HFFc6 (cell line): ENCODE measurements at regions not wholly inside any gene's neighbourhood (a gene's known extent, or its start where the extent isn't known, plus 50 kb on each side); places are given as distances from the start of the nearest gene placed in this dataset.
A peak's percentile ranks its signal among the peaks of the same experiment; 100 is the strongest.

Experiments used
- DNase-seq: peaks from one replicate; pipeline ENCODE4 v3.0.0-alpha.2; 2018
- H3K27ac Mint-ChIP-seq: 2 replicates; pipeline ENCODE4 v1.8.0; 2020; ENCODE audit warnings: mild to moderate bottlenecking, mixed read lengths
- H3K27me3 Mint-ChIP-seq: 2 replicates; pipeline ENCODE4 v1.8.0; 2021; ENCODE audit warnings: mild to moderate bottlenecking, moderate library complexity, mixed read lengths; ENCODE audit not compliant: insufficient read depth
- H3K36me3 Mint-ChIP-seq: 2 replicates; pipeline ENCODE4 v1.8.0; 2021; ENCODE audit warnings: low read depth, mixed read lengths
- H3K4me1 Mint-ChIP-seq: 2 replicates; pipeline ENCODE4 v1.8.0; 2020; ENCODE audit warnings: low read depth, mixed read lengths
- H3K4me3 Mint-ChIP-seq: 2 replicates; pipeline ENCODE4 v1.8.0; 2020; ENCODE audit warnings: mild to moderate bottlenecking, moderate library complexity, mixed read lengths
- H3K9me3 Mint-ChIP-seq: 2 replicates; pipeline ENCODE4 v1.8.0; 2020; ENCODE audit warnings: mild to moderate bottlenecking, mixed read lengths
- TF ChIP-seq, protein P1 (sequence below): fragments of 200-600 bp; sonication (generic); IDR thresholded peaks from 2 replicates; pipeline ENCODE4 v1.5.0; 2021; ENCODE audit warnings: antibody characterized with exemption, mild to moderate bottlenecking

DNA sequence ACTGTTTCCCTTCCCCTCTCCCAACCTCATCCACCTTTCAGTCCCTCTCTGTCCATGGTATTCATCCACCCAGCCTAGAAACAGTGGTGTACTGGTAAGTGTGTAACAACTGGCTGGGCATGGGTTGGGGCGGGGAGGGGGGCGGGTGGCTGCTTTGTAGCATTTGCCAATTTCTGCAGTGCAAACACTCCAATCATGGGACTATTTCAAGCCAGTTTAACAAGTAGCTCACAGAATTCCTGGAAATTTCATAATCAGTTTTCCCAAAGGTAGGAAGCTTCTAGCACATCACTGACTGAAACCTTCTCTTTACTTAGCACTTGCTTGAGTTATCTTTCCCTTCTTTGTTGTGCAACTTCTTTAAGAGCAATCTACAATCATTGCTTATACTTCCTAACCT is 100.8 kb upstream of the WASF3 start:
- no peak for DNase-seq
- Mint-ChIP-seq H3K27me3 (no peaks in the 10 kb centered on the region; the same call in 1 of the 2 replicates), H3K36me3 (no peaks in the 10 kb centered on the region), H3K4me1 (peaks cover 37% of the 10 kb centered on the region), H3K27ac (no peak overlapping the region), H3K9me3 (no peaks in the 10 kb centered on the region), H3K4me3 (no peak overlapping the region)
- TF ChIP-seq, protein P1, sequence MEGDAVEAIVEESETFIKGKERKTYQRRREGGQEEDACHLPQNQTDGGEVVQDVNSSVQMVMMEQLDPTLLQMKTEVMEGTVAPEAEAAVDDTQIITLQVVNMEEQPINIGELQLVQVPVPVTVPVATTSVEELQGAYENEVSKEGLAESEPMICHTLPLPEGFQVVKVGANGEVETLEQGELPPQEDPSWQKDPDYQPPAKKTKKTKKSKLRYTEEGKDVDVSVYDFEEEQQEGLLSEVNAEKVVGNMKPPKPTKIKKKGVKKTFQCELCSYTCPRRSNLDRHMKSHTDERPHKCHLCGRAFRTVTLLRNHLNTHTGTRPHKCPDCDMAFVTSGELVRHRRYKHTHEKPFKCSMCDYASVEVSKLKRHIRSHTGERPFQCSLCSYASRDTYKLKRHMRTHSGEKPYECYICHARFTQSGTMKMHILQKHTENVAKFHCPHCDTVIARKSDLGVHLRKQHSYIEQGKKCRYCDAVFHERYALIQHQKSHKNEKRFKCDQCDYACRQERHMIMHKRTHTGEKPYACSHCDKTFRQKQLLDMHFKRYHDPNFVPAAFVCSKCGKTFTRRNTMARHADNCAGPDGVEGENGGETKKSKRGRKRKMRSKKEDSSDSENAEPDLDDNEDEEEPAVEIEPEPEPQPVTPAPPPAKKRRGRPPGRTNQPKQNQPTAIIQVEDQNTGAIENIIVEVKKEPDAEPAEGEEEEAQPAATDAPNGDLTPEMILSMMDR: no peak

GRCh38 chr13:26457212-26457611 is 100.3 kb upstream of the WASF3 start:
- peak; percentile 86 for DNase-seq
- Mint-ChIP-seq H3K4me1 (peaks cover 37% of the 10 kb centered on the region), H3K36me3 (no peaks in the 10 kb centered on the region), H3K9me3 (no peaks in the 10 kb centered on the region), H3K27me3 (peaks cover under 1% of the 10 kb centered on the region), H3K4me3 (no peak overlapping the region), H3K27ac (peak overlapping the region; percentile 3; the same call in 1 of the 2 replicates)
- TF ChIP-seq, protein P1: no peak

- no peak for DNase-seq
- Mint-ChIP-seq H3K36me3 (no peaks in the 10 kb centered on the region), H3K4me3 (no peak overlapping the region; the same call in 1 of the 2 replicates), H3K4me1 (peaks cover 37% of the 10 kb centered on the region), H3K27me3 (peaks cover 2% of the 10 kb centered on the region), H3K27ac (peak overlapping the region; percentile 32; the same call in 1 of the 2 replicates), H3K9me3 (no peaks in the 10 kb centered on the region)
- TF ChIP-seq, protein P1: no peak
These were observed 99.2 kb upstream of the WASF3 start for GRCh38 chr13:26458196-26458749.

GRCh38 chr13:26459276-26460131 is 98.0 kb upstream of the WASF3 start:
- no peaks in the 10 kb centered on the region for H3K9me3 Mint-ChIP-seq
- peak; percentile 29 for DNase-seq
- H3K4me1 Mint-ChIP-seq: peaks cover 37% of the 10 kb centered on the region
- peak overlapping the region; percentile 32; the same call in 1 of the 2 replicates for H3K27ac Mint-ChIP-seq
- H3K4me3 Mint-ChIP-seq: no peak overlapping the region; the same call in 1 of the 2 replicates
- TF ChIP-seq, protein P1: no peak
- no peaks in the 10 kb centered on the region for H3K36me3 Mint-ChIP-seq
- H3K27me3 Mint-ChIP-seq: peaks cover 2% of the 10 kb centered on the region

DNA sequence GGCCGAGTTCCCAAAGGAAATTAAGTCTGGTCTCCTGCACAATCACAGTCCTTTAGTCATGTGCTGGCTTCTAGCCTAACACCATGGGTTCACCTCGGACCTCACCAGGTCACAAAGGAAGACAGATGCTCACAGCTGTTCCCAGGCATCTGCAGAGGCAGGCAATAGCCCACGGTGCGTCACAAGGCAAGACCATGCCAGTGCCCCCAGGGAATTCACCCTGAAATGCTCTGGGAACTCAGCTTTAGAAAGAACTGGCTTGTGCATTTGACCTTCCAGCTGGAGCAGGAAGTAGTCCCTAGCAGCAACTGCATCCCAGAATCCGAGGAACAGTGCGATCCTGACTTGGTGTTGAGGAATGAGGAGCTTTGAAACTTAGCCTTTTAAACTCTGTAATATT is 96.8 kb upstream of the WASF3 start:
- no peak overlapping the region for H3K27ac Mint-ChIP-seq
- H3K4me3 Mint-ChIP-seq: no peak overlapping the region
- peaks cover 4% of the 10 kb centered on the region for H3K27me3 Mint-ChIP-seq
- H3K4me1 Mint-ChIP-seq: peaks cover 37% of the 10 kb centered on the region
- H3K9me3 Mint-ChIP-seq: no peaks in the 10 kb centered on the region
- TF ChIP-seq, protein P1: no peak
- no peak for DNase-seq
- no peaks in the 10 kb centered on the region for H3K36me3 Mint-ChIP-seq
